ENCODE measurements at regions not wholly inside any gene's neighbourhood (a gene's known extent, or its start where the extent isn't known, plus 50 kb on each side); places are given as distances from the start of the nearest gene placed in this dataset.

DNA sequence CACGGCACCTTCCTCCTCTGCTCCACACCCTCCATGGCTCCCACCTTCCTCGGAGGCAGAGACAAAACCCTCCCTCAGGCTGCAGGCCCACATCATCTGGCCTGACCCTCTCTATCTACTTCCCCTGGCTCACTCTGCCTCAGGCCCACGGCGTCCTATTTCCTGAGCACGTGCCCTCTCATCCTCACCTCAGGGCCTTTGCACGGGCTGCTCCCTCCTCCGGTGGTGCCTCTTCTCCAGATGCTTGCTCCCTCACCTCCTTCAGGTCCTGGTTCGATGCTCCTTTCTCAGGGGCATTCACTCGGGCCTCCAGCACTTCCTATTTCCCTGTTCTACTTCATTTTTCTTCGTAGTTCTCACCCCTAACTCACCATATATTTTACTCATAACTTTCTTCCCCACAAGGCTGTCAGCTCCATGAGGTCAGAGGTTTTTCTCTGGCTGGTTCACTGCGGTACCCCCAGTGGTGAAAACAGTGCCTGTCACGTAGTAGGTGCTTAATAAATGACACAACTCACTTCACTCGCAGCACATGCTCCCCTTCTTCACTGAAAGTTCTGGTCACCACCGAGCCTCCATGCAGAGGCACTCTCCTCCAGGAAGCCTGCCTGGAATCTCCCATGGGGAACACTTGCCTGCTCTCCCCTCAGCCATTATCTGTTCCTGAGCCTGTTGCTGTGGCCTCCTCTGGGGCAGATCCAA is 130.7 kb downstream of the WNT7A start:
- no peaks in the 10 kb centered on the region for H3K36me3 ChIP-seq
- intact Hi-C loops (cut with DNase I): no loop called here
- no peaks in the 10 kb centered on the region for H3K4me1 ChIP-seq
- H3K27me3 ChIP-seq: peaks cover 0 to 38% (median 0%) of the 10 kb centered on the region in 4 donors
- H3K9me3 ChIP-seq: peaks cover 0 to 1% (median 0%) of the 10 kb centered on the region in 4 donors
- TF ChIP-seq EP300 (IDR thresholded peaks at IDR 0.05) (no peak), POLR2A (IDR thresholded peaks at IDR 0.05; ENCODE audit: low read depth) (no peak), POLR2AphosphoS5 (IDR thresholded peaks at IDR 0.05) (no peak)
- TF ChIP-seq, protein P1, sequence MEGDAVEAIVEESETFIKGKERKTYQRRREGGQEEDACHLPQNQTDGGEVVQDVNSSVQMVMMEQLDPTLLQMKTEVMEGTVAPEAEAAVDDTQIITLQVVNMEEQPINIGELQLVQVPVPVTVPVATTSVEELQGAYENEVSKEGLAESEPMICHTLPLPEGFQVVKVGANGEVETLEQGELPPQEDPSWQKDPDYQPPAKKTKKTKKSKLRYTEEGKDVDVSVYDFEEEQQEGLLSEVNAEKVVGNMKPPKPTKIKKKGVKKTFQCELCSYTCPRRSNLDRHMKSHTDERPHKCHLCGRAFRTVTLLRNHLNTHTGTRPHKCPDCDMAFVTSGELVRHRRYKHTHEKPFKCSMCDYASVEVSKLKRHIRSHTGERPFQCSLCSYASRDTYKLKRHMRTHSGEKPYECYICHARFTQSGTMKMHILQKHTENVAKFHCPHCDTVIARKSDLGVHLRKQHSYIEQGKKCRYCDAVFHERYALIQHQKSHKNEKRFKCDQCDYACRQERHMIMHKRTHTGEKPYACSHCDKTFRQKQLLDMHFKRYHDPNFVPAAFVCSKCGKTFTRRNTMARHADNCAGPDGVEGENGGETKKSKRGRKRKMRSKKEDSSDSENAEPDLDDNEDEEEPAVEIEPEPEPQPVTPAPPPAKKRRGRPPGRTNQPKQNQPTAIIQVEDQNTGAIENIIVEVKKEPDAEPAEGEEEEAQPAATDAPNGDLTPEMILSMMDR (IDR thresholded peaks at IDR 0.05): no peak
- peak; percentile 75 for DNase-seq (ENCODE audit: extremely low spot score)
- 84% methylated on average over 14 of the region's 14 CpGs for WGBS
- H3K27ac ChIP-seq (replicated peaks in 1 of 4): no peak overlapping the region
- H3K4me3 ChIP-seq: no peak overlapping the region

DNA sequence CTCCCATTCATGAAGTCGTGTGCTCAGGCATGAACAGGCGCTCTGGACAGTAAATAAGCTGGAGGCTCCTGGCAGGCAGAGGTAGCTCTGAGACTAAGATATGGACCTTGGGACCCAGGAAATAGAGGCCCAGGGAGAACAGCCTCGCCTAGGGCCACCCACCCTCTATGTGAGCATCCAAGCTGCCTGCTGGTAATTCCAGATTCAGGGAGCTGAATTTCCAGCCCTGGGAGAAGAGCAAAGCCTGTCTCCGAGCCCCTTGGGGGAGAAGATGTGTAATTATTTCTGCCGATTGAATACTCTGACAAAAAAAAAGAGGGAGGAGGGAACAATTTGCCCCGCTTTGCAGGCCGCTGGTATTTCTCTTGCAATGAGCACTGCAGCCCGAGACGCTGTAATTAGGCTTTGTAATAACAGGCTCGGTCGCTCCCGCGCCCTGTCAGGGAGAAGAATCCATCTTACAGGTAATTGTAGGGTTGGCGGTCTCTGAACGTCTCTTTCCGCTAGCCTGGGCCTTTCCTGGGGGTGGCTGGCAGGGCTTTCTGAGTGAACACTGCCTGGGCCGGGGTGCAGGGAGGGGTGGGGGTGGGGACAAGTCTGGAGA is 131.5 kb downstream of the WNT7A start:
- Histone ChIP-seq H3K27me3 (peaks cover 0 to 44% (median 0%) of the 10 kb centered on the region in 4 donors), H3K27ac (replicated peaks in 1 of 4) (no peak overlapping the region), H3K4me3 (no peak overlapping the region), H3K4me1 (no peaks in the 10 kb centered on the region), H3K36me3 (no peaks in the 10 kb centered on the region), H3K9me3 (peaks cover 0 to 3% (median 0%) of the 10 kb centered on the region in 4 donors)
- TF ChIP-seq POLR2AphosphoS5 (IDR thresholded peaks at IDR 0.05): no peak
- TF ChIP-seq POLR2A (IDR thresholded peaks at IDR 0.05; ENCODE audit: low read depth): no peak
- TF ChIP-seq, protein P1 (IDR thresholded peaks at IDR 0.05): no peak
- no peak for TF ChIP-seq EP300 (IDR thresholded peaks at IDR 0.05)
- 61% methylated on average over 17 of the region's 17 CpGs for WGBS
- intact Hi-C loops (cut with DNase I): no loop called here
- DNase-seq (ENCODE audit: extremely low spot score): no peak

DNA sequence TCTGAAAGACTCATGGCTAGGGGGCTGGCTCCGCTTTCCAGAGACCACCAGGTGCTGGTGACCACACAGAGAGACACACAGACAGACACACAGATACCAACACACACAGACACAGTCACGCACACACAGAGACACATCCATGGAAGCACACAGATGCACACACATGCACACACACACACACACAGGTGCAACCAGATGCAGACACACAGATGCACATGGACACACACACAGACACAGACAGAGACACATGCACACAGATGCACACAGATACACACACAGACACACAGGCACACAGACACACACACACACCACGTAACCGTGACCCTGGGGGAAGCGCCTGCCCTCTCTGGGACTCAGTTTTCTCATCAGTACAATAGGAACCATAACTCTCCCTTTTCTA is 132.2 kb downstream of the WNT7A start:
- WGBS: 79% methylated on average over 2 of the region's 5 CpGs
- peaks cover 0 to 44% (median 0%) of the 10 kb centered on the region in 4 donors for H3K27me3 ChIP-seq
- no peak overlapping the region for H3K27ac ChIP-seq (replicated peaks in 1 of 4)
- no peak for TF ChIP-seq EP300 (IDR thresholded peaks at IDR 0.05)
- no peak for TF ChIP-seq POLR2AphosphoS5 (IDR thresholded peaks at IDR 0.05)
- TF ChIP-seq, protein P1 (IDR thresholded peaks at IDR 0.05): no peak
- no peak for TF ChIP-seq POLR2A (IDR thresholded peaks at IDR 0.05; ENCODE audit: low read depth)
- no peak for DNase-seq (ENCODE audit: extremely low spot score)
- H3K36me3 ChIP-seq: no peaks in the 10 kb centered on the region
- H3K4me1 ChIP-seq: no peaks in the 10 kb centered on the region
- intact Hi-C loops (cut with DNase I): no loop called here
- no peak overlapping the region for H3K4me3 ChIP-seq
- H3K9me3 ChIP-seq: peaks cover 0 to 6% (median 4%) of the 10 kb centered on the region in 4 donors

DNA sequence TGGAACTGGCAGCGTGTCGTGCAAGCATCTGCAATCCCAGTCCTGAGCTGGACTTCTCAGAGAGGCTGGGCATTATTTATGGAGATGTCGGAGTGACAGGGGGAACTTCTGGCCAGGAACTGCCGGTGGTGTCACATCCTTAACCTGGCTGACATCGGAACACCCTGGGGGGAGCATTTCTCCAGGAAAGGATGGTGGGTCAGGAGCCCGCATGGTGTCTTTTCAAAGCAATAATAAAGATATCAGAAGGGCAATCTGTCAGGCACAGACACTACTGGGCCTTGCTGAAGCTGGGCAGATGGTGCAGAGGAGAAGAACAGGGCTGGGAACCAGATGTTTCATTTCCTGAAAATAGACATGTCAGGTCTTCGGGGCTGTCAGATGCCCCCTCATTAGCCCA is 133.5 kb downstream of the WNT7A start:
- Histone ChIP-seq H3K36me3 (no peaks in the 10 kb centered on the region), H3K9me3 (peaks cover 0 to 15% (median 10%) of the 10 kb centered on the region in 4 donors), H3K27ac (replicated peaks in 1 of 4) (no peak overlapping the region), H3K27me3 (peaks cover 0 to 44% (median 0%) of the 10 kb centered on the region in 4 donors), H3K4me3 (no peak overlapping the region), H3K4me1 (no peaks in the 10 kb centered on the region)
- TF ChIP-seq EP300 (IDR thresholded peaks at IDR 0.05) (no peak), POLR2A (IDR thresholded peaks at IDR 0.05; ENCODE audit: low read depth) (no peak), POLR2AphosphoS5 (IDR thresholded peaks at IDR 0.05) (no peak)
- TF ChIP-seq, protein P1 (IDR thresholded peaks at IDR 0.05): no peak
- WGBS: 22% methylated on average over 7 of the region's 7 CpGs
- no peak for DNase-seq (ENCODE audit: extremely low spot score)
- intact Hi-C loops (cut with DNase I): no loop called here
